Fibroblast of villous mesenchyme (primary cell): ENCODE measurements at regions not wholly inside any gene's neighbourhood (a gene's known extent, or its start where the extent isn't known, plus 50 kb on each side); places are given as distances from the start of the nearest gene placed in this dataset.

Source experiments
- DNase-seq: peaks from one replicate; pipeline ENCODE4 v3.0.0-alpha.2; 2010; ENCODE audit warnings: low read depth
- H3K4me3 ChIP-seq: 2 replicates; pipeline ENCODE4 v1.5.1; 2011; ENCODE audit warnings: low read depth, mild to moderate bottlenecking, low read length
- TF ChIP-seq, protein P1 (sequence below): IDR thresholded peaks from 2 replicates; pipeline ENCODE4 v1.5.1; 2012; ENCODE audit warnings: low read depth, mild to moderate bottlenecking, low read length; ENCODE audit not compliant: insufficient read depth

- TF ChIP-seq, protein P1, sequence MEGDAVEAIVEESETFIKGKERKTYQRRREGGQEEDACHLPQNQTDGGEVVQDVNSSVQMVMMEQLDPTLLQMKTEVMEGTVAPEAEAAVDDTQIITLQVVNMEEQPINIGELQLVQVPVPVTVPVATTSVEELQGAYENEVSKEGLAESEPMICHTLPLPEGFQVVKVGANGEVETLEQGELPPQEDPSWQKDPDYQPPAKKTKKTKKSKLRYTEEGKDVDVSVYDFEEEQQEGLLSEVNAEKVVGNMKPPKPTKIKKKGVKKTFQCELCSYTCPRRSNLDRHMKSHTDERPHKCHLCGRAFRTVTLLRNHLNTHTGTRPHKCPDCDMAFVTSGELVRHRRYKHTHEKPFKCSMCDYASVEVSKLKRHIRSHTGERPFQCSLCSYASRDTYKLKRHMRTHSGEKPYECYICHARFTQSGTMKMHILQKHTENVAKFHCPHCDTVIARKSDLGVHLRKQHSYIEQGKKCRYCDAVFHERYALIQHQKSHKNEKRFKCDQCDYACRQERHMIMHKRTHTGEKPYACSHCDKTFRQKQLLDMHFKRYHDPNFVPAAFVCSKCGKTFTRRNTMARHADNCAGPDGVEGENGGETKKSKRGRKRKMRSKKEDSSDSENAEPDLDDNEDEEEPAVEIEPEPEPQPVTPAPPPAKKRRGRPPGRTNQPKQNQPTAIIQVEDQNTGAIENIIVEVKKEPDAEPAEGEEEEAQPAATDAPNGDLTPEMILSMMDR, result no peak
These were observed 275.7 kb upstream of the KIF2A start for GRCh38 chr5:62030326-62030725.

DNA sequence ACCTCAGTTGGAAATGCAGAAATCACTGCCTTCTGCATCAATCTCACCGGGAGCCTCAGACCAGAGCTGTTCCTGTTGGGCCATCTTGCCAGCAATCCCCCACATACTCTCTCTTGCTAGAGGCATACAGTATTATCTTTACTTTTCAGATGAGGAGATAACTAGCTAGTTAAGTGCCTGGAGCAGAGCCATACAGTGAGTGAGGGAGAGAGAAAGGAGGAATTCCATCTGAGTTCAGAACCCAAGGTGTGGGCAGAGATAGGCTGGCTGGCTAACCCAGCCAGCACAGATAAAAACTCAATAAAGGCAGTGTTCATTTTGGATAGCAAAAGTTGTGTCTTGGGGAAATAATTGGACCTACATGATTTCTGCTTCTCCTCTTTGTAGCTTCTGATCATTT, 268.0 kb upstream of the KIF2A start:
- no peak for DNase-seq
- TF ChIP-seq, protein P1, result no peak
- H3K4me3 ChIP-seq, result no peak overlapping the region

More at GRCh38 chr5:62030326-62030725, 275.7 kb upstream of the KIF2A start:
- no peak overlapping the region for H3K4me3 ChIP-seq
- no peak for DNase-seq

DNA sequence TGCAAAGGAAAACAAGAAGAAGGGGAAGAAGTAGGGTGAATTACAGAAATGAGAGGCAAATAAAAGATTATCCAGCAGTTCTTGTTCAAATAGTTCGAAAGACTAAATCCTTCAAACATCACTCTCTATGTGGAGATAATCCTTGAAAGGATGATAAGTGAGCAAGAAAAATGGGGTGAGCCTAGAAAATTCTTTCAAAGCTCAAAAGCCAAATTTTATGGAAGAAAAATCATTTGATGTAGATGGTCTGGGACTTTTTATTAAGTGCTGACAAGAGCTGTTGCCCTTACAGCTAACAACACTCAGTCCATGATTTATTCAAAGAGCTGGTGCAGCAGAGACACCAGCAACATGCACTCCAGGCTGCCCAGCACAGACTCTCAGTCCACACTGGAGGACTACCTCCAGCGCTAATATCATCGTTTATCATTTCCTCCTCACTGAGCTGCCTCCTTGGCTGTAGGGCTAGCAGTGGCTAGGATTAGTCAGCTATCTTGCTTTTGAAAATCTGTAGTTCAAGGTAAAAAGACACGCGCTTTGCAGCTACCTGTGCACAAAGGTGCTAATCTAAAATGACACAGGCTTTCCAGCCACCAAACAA, 264.8 kb upstream of the KIF2A start:
- H3K4me3 ChIP-seq, result no peak overlapping the region
- DNase-seq, result no peak
- TF ChIP-seq, protein P1, result no peak

DNA sequence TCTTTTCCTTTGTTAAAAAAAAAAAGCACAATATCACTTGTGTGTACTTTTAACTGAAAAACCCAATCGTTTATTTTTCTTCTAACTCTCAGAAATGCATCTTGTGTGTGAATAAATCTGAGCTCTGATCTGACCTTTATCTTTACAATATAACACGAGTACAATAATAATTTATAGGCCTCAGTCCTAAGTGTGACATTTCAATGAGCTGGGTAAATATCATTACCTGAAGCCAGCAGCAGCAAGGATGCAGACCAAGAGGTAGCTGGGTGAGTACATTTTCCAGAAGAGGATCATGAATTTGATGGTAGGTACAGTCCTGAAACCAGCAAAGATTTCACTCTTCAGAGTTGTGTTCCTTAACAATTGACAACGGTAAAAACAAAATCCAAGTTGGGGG, 264.0 kb upstream of the KIF2A start:
- DNase-seq, result no peak
- TF ChIP-seq, protein P1, result no peak
- no peak overlapping the region for H3K4me3 ChIP-seq

DNA sequence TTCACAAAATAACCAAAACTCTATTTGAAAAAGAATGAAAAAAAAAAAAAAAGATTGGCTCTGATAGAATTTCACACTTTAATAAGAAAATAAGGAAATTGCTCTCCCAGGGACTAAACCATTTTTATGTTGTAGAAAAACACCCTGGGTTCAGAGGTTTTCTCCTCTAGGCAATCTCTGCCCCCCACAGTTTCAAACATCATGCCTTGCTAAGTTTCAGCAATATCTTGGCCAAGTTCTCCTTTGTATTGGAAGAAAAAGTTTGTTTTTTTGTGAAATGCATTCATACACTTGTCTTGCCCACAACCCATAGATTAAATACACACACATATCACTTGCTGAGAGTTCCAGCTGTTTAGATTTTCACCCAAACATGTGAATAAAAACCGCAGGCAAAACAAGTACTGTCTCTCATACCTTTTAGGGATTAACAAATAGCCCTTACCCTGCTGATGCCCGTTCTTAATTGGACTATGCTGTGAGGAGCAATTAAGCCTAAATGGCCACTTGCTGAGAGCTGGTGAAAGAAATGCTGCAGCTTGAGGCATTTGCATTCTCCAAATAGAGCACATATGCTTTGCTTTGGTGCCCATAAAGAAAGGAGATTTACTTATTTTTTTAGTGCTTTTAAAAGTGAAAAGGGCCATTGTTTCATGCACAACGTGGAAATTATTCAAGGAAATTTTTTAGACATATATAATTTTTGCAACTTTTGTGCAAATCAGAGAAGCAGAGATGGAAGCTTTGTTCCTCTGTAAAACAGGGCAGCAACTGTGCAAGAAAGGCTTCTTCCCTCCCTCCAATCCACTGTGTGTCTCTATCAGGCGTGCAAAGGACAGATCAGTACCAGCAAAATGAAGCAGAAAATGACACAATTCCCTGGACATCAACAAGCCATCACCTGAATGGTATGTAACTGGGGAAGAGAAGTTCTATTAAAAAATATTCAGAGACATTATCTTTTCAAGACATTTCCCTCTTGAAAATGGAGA, 262.4 kb upstream of the KIF2A start:
- TF ChIP-seq, protein P1, result no peak
- no peak overlapping the region for H3K4me3 ChIP-seq
- no peak for DNase-seq

- H3K4me3 ChIP-seq, result no peak overlapping the region
- DNase-seq, result no peak
- TF ChIP-seq, protein P1, result no peak
These were observed 261.0 kb upstream of the KIF2A start for GRCh38 chr5:62044989-62045388.
